ENCODE measurements at regions not wholly inside any gene's neighbourhood (a gene's known extent, or its start where the extent isn't known, plus 50 kb on each side); places are given as distances from the start of the nearest gene placed in this dataset.

DNA sequence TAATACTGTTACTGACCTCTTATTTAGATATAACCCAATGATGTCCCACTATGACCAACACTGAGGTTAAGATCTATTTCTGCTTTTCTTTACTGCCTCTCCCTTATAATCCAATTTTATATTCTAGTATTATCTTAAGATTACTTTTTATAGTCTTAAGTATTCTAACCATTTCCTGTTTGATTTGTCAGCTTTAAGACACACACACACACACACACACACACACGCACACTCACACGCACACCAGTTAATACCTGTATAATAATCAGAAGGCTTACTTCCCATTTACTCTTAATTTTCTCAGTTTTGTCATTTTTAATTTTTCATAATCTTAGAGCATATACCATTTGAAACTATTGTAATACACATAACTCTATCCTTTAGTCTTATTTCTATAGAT lies 226.0 kb upstream of the C11orf87 start:
- TF ChIP-seq EZH2 (IDR thresholded peaks at IDR 0.05) (no peak), POLR2AphosphoS5 (IDR thresholded peaks at IDR 0.05; ENCODE audit: borderline replicate concordance, low read depth, low read length) (no peak), FOXP2 (optimal IDR thresholded peaks at IDR 0.05; ENCODE audit: control extremely low read depth, extremely low read length, insufficient read depth) (no peak)

Data from SK-N-MC (cell line).